Panc1 (cell line): ENCODE measurements at regions not wholly inside any gene's neighbourhood (a gene's known extent, or its start where the extent isn't known, plus 50 kb on each side); places are given as distances from the start of the nearest gene placed in this dataset.

ENCODE experiments used
- ATAC-seq: fragments of 200-7000 bp; cut with Tn5 transposase; 2 replicates; pipeline ENCODE4 v1.9.1; 2020; ENCODE audit warnings: mild to moderate bottlenecking, moderate library complexity
- BruUV-seq: library from RNA; stranded (reverse); fragments of 400-500 nt; replicated peaks from 2 replicates; lab custom pipeline; 2021; lab: Mats Ljungman, UMichigan
- CTCF ChIA-PET: fragments of 300-600 bp; sonication (Branson Sonifier 250); formaldehyde crosslinking; loops from one replicate; lab custom pipeline; 2022; ENCODE audit warnings: antibody characterized with exemption; lab: Charles Lee
- POLR2A ChIA-PET: fragments of 300-600 bp; sonication (Branson Sonifier 250); formaldehyde crosslinking; loops from one replicate; lab custom pipeline; 2022; ENCODE audit warnings: antibody characterized with exemption; lab: Charles Lee
- DNase-seq: peaks from one replicate; pipeline ENCODE4 v3.0.0-alpha.2; 2010; ENCODE audit warnings: low read depth, low spot score
- H3K27ac ChIP-seq: 2 replicates; pipeline ENCODE4 v1.5.1; 2011; ENCODE audit warnings: mild to moderate bottlenecking, low read length, inconsistent platforms
- H3K27me3 ChIP-seq: fragments of 200-500 bp; sonication (Bioruptor generic); 2 replicates; pipeline ENCODE4 v1.6.0; 2014; ENCODE audit warnings: low read length, inconsistent platforms; ENCODE audit not compliant: control insufficient read depth, insufficient read depth
- H3K36me3 ChIP-seq: fragments of 200-500 bp; sonication (Bioruptor generic); 2 replicates; pipeline ENCODE4 v1.5.1; 2014; ENCODE audit warnings: inconsistent platforms, mild to moderate bottlenecking, low read length, moderate library complexity; ENCODE audit not compliant: control insufficient read depth, insufficient read depth
- H3K4me1 ChIP-seq: 2 replicates; pipeline ENCODE4 v1.5.1; 2011; ENCODE audit warnings: inconsistent platforms, mild to moderate bottlenecking, low read length, moderate library complexity; ENCODE audit not compliant: control insufficient read depth, insufficient read depth
- H3K4me3 ChIP-seq, 2 experiments: 2 replicates each; pipeline ENCODE4 v1.5.1; 2011 to 2012; ENCODE audit warnings: low read depth in 2 of 2, low read length in 2 of 2, mild to moderate bottlenecking in 2 of 2, inconsistent platforms in 1 of 2, moderate library complexity in 1 of 2
- H3K9me3 ChIP-seq: fragments of 200-500 bp; sonication (Bioruptor generic); 2 replicates; pipeline ENCODE4 v1.5.1; 2014; ENCODE audit warnings: low read depth, mild to moderate bottlenecking, inconsistent platforms, low read length, moderate library complexity; ENCODE audit not compliant: control insufficient read depth, insufficient read depth
- CTCF ChIP-seq: fragments of 450-650 bp; IDR thresholded peaks from 2 replicates; pipeline ENCODE4 v1.5.1; 2017; ENCODE audit warnings: mild to moderate bottlenecking
- POLR2AphosphoS5 ChIP-seq: IDR thresholded peaks from 2 replicates; pipeline ENCODE4 v1.6.1; 2012; ENCODE audit warnings: mild to moderate bottlenecking, low read depth, low read length, moderate library complexity
- REST ChIP-seq, 2 experiments: IDR thresholded peaks; 2 replicates each; pipeline ENCODE4 v1.6.1; 2011 to 2012; ENCODE audit warnings: low read depth in 2 of 2, control low read depth in 1 of 2, low read length in 1 of 2, mild to moderate bottlenecking in 1 of 2, moderate library complexity in 1 of 2; ENCODE audit not compliant: insufficient read depth in 1 of 2
- SIN3A ChIP-seq: IDR thresholded peaks from 2 replicates; pipeline ENCODE4 v1.6.1; 2012; ENCODE audit warnings: low read depth, mild to moderate bottlenecking, low read length, moderate library complexity, borderline replicate concordance; ENCODE audit not compliant: insufficient read depth
- TCF7L2 ChIP-seq: IDR thresholded peaks from 2 replicates; pipeline ENCODE4 v1.6.1; 2011; ENCODE audit warnings: mild to moderate bottlenecking, low read depth, low read length, inconsistent platforms
- in situ Hi-C: cut with HindIII; loops from 2 replicates; pipeline ENCODE4 v1.10.0; 2016; ENCODE audit warnings: low sequenced_read_pairs, low pct_unique_long_range_greater_than_20kb
- intact Hi-C: fragments of 100-400 bp; cut with micrococcal nuclease; formaldehyde crosslinking; loops from one replicate; pipeline ENCODE4 v1.10.0; 2022; ENCODE audit not compliant: unreplicated experiment

DNA sequence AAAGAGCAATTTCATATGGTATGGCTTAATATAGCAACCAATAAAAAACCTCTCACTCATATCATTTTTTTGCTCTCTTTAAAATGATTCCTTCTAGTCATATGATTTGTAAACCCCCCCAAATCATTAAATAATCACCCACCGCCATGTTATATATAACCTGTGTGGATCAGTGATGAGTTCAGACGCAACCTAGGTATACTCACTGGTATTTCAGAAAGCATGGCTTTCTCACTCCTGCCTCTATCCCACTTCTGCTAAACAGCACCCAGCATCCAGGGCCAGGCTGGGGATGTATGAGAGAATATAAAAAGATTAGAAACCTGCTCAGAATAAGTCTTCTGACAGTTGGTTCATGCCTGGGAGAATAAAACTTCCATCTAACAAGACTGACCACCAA, 172.3 kb upstream of the PRICKLE2 start:
- BruUV-seq = no TSS peak
- H3K9me3 ChIP-seq = no peaks in the 10 kb centered on the region
- ChIA-PET POLR2A (no interaction called here), CTCF (no interaction called here)
- intact Hi-C loops (no loop called here), in situ Hi-C loops (no loop called here)
- H3K27me3 ChIP-seq = no peaks in the 10 kb centered on the region
- DNase-seq (no peak), ATAC-seq (no peak)
- H3K27ac ChIP-seq = no peak overlapping the region
- no peak overlapping the region for H3K4me3 ChIP-seq
- no peaks in the 10 kb centered on the region for H3K36me3 ChIP-seq
- TF ChIP-seq REST (IDR thresholded peaks at IDR 0.05; ENCODE audit: insufficient read depth in 1 of 2, low read depth in 2 of 2, low read length in 1 of 2) (no peak), TCF7L2 (no peak), CTCF (no peak), SIN3A (no peak), POLR2AphosphoS5 (no peak)
- no peaks in the 10 kb centered on the region for H3K4me1 ChIP-seq

DNA sequence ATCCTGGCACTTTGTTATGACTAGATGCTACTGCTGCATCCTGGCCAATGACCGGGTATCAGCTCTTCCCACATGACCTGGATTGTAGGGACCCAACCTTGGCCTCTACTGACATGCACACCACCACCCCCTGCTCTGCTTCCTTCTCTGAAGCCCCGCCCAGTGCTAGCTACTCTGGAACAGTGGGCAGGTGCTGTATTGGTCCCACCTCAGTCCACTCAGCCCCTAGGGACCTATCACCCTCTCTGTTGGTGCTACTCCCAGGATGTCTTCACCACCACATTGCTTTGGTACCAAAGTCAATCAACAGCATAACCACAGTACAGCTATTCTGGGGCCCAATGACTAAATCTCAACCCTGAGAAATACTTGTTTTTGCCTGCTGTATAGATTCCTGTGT, 170.2 kb upstream of the PRICKLE2 start:
- Histone ChIP-seq H3K4me1 (no peaks in the 10 kb centered on the region), H3K27ac (no peak overlapping the region), H3K4me3 (no peak overlapping the region), H3K9me3 (no peaks in the 10 kb centered on the region), H3K27me3 (no peaks in the 10 kb centered on the region), H3K36me3 (no peaks in the 10 kb centered on the region)
- DNase-seq = no peak
- intact Hi-C loops (no loop called here), in situ Hi-C loops (no loop called here)
- CTCF ChIA-PET = no interaction called here
- no TSS peak for BruUV-seq
- POLR2A ChIA-PET = no interaction called here
- no peak for TF ChIP-seq SIN3A
- no peak for ATAC-seq

DNA sequence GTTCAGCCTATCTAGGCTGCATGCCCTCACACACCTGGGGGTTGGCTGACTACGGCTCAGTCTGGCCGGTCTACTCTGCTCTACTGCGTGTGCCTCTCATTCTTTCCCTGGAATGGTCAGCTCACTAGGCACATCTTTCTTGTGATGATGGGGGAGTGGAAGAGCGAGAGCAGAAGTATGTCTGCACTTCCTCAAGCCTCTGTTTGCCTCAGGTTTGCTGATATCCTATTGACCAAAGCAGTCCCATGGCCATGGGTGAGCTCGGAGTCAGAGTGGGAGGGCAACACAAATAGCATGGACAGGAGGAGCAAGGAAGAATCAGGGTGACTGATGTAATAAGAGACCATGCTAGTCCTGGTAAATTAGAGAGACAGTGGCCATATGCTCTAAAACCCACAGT, 167.9 kb upstream of the PRICKLE2 start:
- no peak for DNase-seq
- BruUV-seq = no TSS peak
- Histone ChIP-seq H3K27me3 (no peaks in the 10 kb centered on the region), H3K4me1 (no peaks in the 10 kb centered on the region), H3K27ac (no peak overlapping the region), H3K9me3 (no peaks in the 10 kb centered on the region), H3K36me3 (no peaks in the 10 kb centered on the region), H3K4me3 (no peak overlapping the region)
- POLR2A ChIA-PET = no interaction called here
- CTCF ChIA-PET = no interaction called here
- ATAC-seq = no peak
- in situ Hi-C loops = no loop called here
- intact Hi-C loops = no loop called here
- TF ChIP-seq POLR2AphosphoS5 (no peak), TCF7L2 (no peak), SIN3A (no peak), CTCF (no peak), REST (IDR thresholded peaks at IDR 0.05; ENCODE audit: insufficient read depth in 1 of 2, low read depth in 2 of 2, low read length in 1 of 2) (no peak)
